GM23338 (cell line): ENCODE measurements at regions not wholly inside any gene's neighbourhood (a gene's known extent, or its start where the extent isn't known, plus 50 kb on each side); places are given as distances from the start of the nearest gene placed in this dataset.

Experiments used
- ATAC-seq: fragments of 200-7000 bp; cut with Tn5 transposase; 3 replicates; pipeline ENCODE4 v1.9.1; 2020
- DNase-seq: peaks from one replicate; pipeline ENCODE4 v3.0.0-alpha.2; 2015; ENCODE audit warnings: low spot score
- H2AFZ ChIP-seq: fragments of 200-600 bp; sonication (generic); 2 replicates; pipeline ENCODE4 v1.8.0; 2016; ENCODE audit warnings: antibody characterized with exemption, mild to moderate bottlenecking, moderate library complexity
- H3F3A ChIP-seq: fragments of 200-600 bp; sonication (generic); replicated peaks from 2 replicates; pipeline ENCODE4 v1.8.0; 2017; ENCODE audit warnings: antibody characterized with exemption, mixed run types, low read depth
- H3K27ac ChIP-seq: fragments of 200-600 bp; sonication (generic); 2 replicates; pipeline ENCODE4 v1.6.1; 2016; ENCODE audit warnings: low read depth
- H3K27me3 ChIP-seq: fragments of 200-600 bp; sonication (generic); 2 replicates; pipeline ENCODE4 v1.8.0; 2016; ENCODE audit warnings: mild to moderate bottlenecking, mixed run types, moderate library complexity; ENCODE audit not compliant: insufficient read depth
- H3K36me3 ChIP-seq: fragments of 200-600 bp; sonication (generic); 2 replicates; pipeline ENCODE4 v1.8.0; 2016; ENCODE audit warnings: mild to moderate bottlenecking; ENCODE audit not compliant: insufficient read depth
- H3K4me1 ChIP-seq: fragments of 200-600 bp; sonication (generic); 2 replicates; pipeline ENCODE4 v1.8.0; 2016; ENCODE audit warnings: mild to moderate bottlenecking, moderate library complexity; ENCODE audit not compliant: insufficient read depth
- H3K4me2 ChIP-seq: fragments of 200-600 bp; sonication (generic); 2 replicates; pipeline ENCODE4 v1.7.1; 2017; ENCODE audit warnings: mixed run types
- H3K4me3 ChIP-seq: fragments of 200-600 bp; sonication (generic); 2 replicates; pipeline ENCODE4 v1.6.1; 2016; ENCODE audit warnings: mixed run types
- H3K79me2 ChIP-seq: fragments of 200-600 bp; sonication (generic); replicated peaks from 2 replicates; pipeline ENCODE4 v1.8.0; 2017; ENCODE audit warnings: mild to moderate bottlenecking; ENCODE audit not compliant: insufficient read depth
- H3K9me2 ChIP-seq: fragments of 200-600 bp; sonication (generic); 2 replicates; pipeline ENCODE4 v1.8.0; 2017; ENCODE audit not compliant: insufficient read depth
- H4K20me1 ChIP-seq: fragments of 200-600 bp; sonication (generic); replicated peaks from 2 replicates; pipeline ENCODE4 v1.8.0; 2017; ENCODE audit warnings: mild to moderate bottlenecking; ENCODE audit not compliant: insufficient read depth
- H3K27ac Mint-ChIP-seq: 2 replicates; pipeline ENCODE4 v1.8.0; 2020; ENCODE audit warnings: inconsistent platforms, mild to moderate bottlenecking, moderate library complexity, mixed read lengths
- H3K27me3 Mint-ChIP-seq: 3 replicates; pipeline ENCODE4 v1.8.0; 2022; ENCODE audit warnings: low read depth, mild to moderate bottlenecking, moderate library complexity, mixed read lengths, inconsistent platforms; ENCODE audit not compliant: insufficient read depth, poor library complexity
- H3K36me3 Mint-ChIP-seq: 3 replicates; pipeline ENCODE4 v1.8.0; 2021; ENCODE audit warnings: low read depth, mild to moderate bottlenecking, inconsistent platforms, moderate library complexity, mixed read lengths
- H3K4me1 Mint-ChIP-seq: 3 replicates; pipeline ENCODE4 v1.8.0; 2020; ENCODE audit warnings: mild to moderate bottlenecking, inconsistent platforms, mixed read lengths
- H3K4me3 Mint-ChIP-seq: 3 replicates; pipeline ENCODE4 v1.8.0; 2021; ENCODE audit warnings: moderate library complexity, mild to moderate bottlenecking, inconsistent platforms, mixed read lengths
- H3K9me3 Mint-ChIP-seq: 3 replicates; pipeline ENCODE4 v1.8.0; 2020; ENCODE audit warnings: moderate library complexity, mild to moderate bottlenecking, inconsistent platforms, mixed read lengths
- CTCF ChIP-seq, 2 experiments: fragments of 200-600 bp in 1 of 2; sonication (generic) in 1 of 2; conservative IDR thresholded peaks; 2 replicates each; pipeline versions ENCODE4 v1.5.1 to v1.6.1; 2016 to 2017; ENCODE audit warnings: antibody characterized with exemption in 2 of 2, low read depth in 2 of 2, mild to moderate bottlenecking in 2 of 2, moderate library complexity in 1 of 2
- EZH2phosphoT487 ChIP-seq: fragments of 200-600 bp; sonication (generic); IDR thresholded peaks from one replicate; pipeline ENCODE4 v1.8.1; 2018; ENCODE audit warnings: antibody characterized with exemption; ENCODE audit not compliant: unreplicated experiment
- JUNB ChIP-seq: IDR thresholded peaks from one replicate; pipeline ENCODE4 v1.6.1; 2016; ENCODE audit warnings: antibody characterized with exemption; ENCODE audit not compliant: unreplicated experiment
- STAT1 ChIP-seq: IDR thresholded peaks from one replicate; pipeline ENCODE4 v1.6.1; 2016; ENCODE audit warnings: antibody characterized with exemption; ENCODE audit not compliant: unreplicated experiment
- ZNF114 ChIP-seq: fragments of 250-450 bp; sonication (Bioruptor Pico); IDR thresholded peaks from 2 replicates; pipeline ENCODE4 v1.5.0; 2020; ENCODE audit warnings: mild to moderate bottlenecking, moderate library complexity
- ZNF331 ChIP-seq: fragments of 250-450 bp; sonication (Bioruptor Pico); IDR thresholded peaks from 2 replicates; pipeline ENCODE4 v1.5.0; 2020; ENCODE audit warnings: low read depth, mild to moderate bottlenecking, moderate library complexity
- TF ChIP-seq, protein P1 (sequence below): IDR thresholded peaks from one replicate; pipeline ENCODE4 v1.6.1; 2018; ENCODE audit warnings: antibody characterized with exemption; ENCODE audit not compliant: unreplicated experiment
- TF ChIP-seq, protein P2 (sequence below): IDR thresholded peaks from 2 replicates; pipeline ENCODE4 v1.6.1; 2016; ENCODE audit warnings: antibody characterized with exemption

GRCh38 chr5:166529200-166529599, 1762.2 kb upstream of the WWC1 start (continued):
- TF ChIP-seq, protein P1, sequence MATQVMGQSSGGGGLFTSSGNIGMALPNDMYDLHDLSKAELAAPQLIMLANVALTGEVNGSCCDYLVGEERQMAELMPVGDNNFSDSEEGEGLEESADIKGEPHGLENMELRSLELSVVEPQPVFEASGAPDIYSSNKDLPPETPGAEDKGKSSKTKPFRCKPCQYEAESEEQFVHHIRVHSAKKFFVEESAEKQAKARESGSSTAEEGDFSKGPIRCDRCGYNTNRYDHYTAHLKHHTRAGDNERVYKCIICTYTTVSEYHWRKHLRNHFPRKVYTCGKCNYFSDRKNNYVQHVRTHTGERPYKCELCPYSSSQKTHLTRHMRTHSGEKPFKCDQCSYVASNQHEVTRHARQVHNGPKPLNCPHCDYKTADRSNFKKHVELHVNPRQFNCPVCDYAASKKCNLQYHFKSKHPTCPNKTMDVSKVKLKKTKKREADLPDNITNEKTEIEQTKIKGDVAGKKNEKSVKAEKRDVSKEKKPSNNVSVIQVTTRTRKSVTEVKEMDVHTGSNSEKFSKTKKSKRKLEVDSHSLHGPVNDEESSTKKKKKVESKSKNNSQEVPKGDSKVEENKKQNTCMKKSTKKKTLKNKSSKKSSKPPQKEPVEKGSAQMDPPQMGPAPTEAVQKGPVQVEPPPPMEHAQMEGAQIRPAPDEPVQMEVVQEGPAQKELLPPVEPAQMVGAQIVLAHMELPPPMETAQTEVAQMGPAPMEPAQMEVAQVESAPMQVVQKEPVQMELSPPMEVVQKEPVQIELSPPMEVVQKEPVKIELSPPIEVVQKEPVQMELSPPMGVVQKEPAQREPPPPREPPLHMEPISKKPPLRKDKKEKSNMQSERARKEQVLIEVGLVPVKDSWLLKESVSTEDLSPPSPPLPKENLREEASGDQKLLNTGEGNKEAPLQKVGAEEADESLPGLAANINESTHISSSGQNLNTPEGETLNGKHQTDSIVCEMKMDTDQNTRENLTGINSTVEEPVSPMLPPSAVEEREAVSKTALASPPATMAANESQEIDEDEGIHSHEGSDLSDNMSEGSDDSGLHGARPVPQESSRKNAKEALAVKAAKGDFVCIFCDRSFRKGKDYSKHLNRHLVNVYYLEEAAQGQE: no peak
- TF ChIP-seq EZH2phosphoT487: no peak
- TF ChIP-seq ZNF331: no peak
- TF ChIP-seq, protein P2, sequence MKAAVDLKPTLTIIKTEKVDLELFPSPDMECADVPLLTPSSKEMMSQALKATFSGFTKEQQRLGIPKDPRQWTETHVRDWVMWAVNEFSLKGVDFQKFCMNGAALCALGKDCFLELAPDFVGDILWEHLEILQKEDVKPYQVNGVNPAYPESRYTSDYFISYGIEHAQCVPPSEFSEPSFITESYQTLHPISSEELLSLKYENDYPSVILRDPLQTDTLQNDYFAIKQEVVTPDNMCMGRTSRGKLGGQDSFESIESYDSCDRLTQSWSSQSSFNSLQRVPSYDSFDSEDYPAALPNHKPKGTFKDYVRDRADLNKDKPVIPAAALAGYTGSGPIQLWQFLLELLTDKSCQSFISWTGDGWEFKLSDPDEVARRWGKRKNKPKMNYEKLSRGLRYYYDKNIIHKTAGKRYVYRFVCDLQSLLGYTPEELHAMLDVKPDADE: no peak

- no peak for ATAC-seq
- no peaks in the 10 kb centered on the region for H3K9me3 Mint-ChIP-seq
- Histone ChIP-seq H3K4me3 (no peak overlapping the region), H3K27ac (no peak overlapping the region), H4K20me1 (no peaks in the 10 kb centered on the region), H3K36me3 (no peaks in the 10 kb centered on the region), H3K27me3 (no peaks in the 10 kb centered on the region), H3K9me2 (no peaks in the 10 kb centered on the region), H2AFZ (no peak overlapping the region), H3K4me2 (no peak overlapping the region), H3K79me2 (no peaks in the 10 kb centered on the region), H3K4me1 (no peaks in the 10 kb centered on the region), H3F3A (no peaks in the 10 kb centered on the region)
- H3K27me3 Mint-ChIP-seq: no peaks in the 10 kb centered on the region
- H3K4me3 Mint-ChIP-seq: no peak overlapping the region
- no peak overlapping the region for H3K27ac Mint-ChIP-seq
- DNase-seq: no peak
- TF ChIP-seq ZNF114 (CRISPR knock-in tag) (no peak), JUNB (no peak), ZNF331 (no peak), STAT1 (no peak), EZH2phosphoT487 (no peak), CTCF (conservative IDR thresholded peaks at IDR 0.05; ENCODE audit: low read depth in 2 of 2) (no peak)
- TF ChIP-seq, protein P2: no peak
- TF ChIP-seq, protein P1: no peak
- H3K36me3 Mint-ChIP-seq: no peaks in the 10 kb centered on the region
- H3K4me1 Mint-ChIP-seq: no peaks in the 10 kb centered on the region
Measured at GRCh38 chr5:166532456-166533220, 1758.8 kb upstream of the WWC1 start.
